Esophagus muscularis mucosa (tissue), 4 donors: ENCODE measurements at regions not wholly inside any gene's neighbourhood (a gene's known extent, or its start where the extent isn't known, plus 50 kb on each side); places are given as distances from the start of the nearest gene placed in this dataset.

Experiments used
- CTCF ChIP-seq, 3 experiments: fragments of 200-600 bp in 2 of 3; fragments of 450-650 bp in 1 of 3; sonication (generic) in 2 of 3; IDR thresholded peaks; one replicate each; pipeline ENCODE4 v1.5.1; 2017 to 2019; ENCODE audit warnings: antibody characterized with exemption in 3 of 3, mild to moderate bottlenecking in 2 of 3, moderate library complexity in 1 of 3
- EP300 ChIP-seq: sonication (generic); formaldehyde crosslinking; IDR thresholded peaks from one replicate; pipeline ENCODE4 v1.6.1; 2017; ENCODE audit warnings: antibody characterized with exemption
- POLR2A ChIP-seq: fragments of 450-650 bp; IDR thresholded peaks from one replicate; pipeline ENCODE4 v1.6.1; 2017; ENCODE audit warnings: antibody characterized with exemption, moderate library complexity, mild to moderate bottlenecking, low read depth
- POLR2AphosphoS5 ChIP-seq, 2 donors: sonication (generic); formaldehyde crosslinking; IDR thresholded peaks; one replicate each; pipeline ENCODE4 v1.6.1; 2017; ENCODE audit warnings: antibody characterized with exemption in 2 of 2

- TF ChIP-seq CTCF (IDR thresholded peaks at IDR 0.05) (no peak), POLR2A (no peak), POLR2AphosphoS5 (IDR thresholded peaks at IDR 0.05) (no peak), EP300 (no peak)
Observed at GRCh38 chr10:36256166-36256565, 614.1 kb upstream of the FZD8 start.
